Thoracic aorta (tissue), 2 donors: ENCODE measurements at regions not wholly inside any gene's neighbourhood (a gene's known extent, or its start where the extent isn't known, plus 50 kb on each side); places are given as distances from the start of the nearest gene placed in this dataset.

Source experiments
- ATAC-seq: fragments of 150-250 bp; one replicate; pipeline ENCODE4 v1.8.0; 2017; ENCODE audit warnings: low read depth; ENCODE audit not compliant: insufficient number of reproducible peaks, low FRiP score
- DNase-seq: peaks from one replicate; pipeline ENCODE4 v3.0.0-alpha.2; 2020; ENCODE audit warnings: low spot score
- H3K27ac ChIP-seq, 2 donors: fragments of 200-600 bp; sonication (generic); 1 replicate in 1 of 2; 2 replicates in 1 of 2; pipeline ENCODE4 v1.5.1; 2016; ENCODE audit warnings: mild to moderate bottlenecking in 2 of 2, moderate library complexity in 2 of 2
- H3K27me3 ChIP-seq: fragments of 200-600 bp; sonication (generic); replicated peaks from 2 replicates; pipeline ENCODE4 v1.6.0; 2016; ENCODE audit warnings: mild to moderate bottlenecking; ENCODE audit not compliant: insufficient read depth
- H3K36me3 ChIP-seq: fragments of 200-600 bp; sonication (generic); one replicate; pipeline ENCODE4 v1.5.1; 2016
- H3K4me1 ChIP-seq, 2 donors: fragments of 200-600 bp; sonication (generic); 1 replicate in 1 of 2; 2 replicates in 1 of 2; pipeline versions ENCODE4 v1.5.1 to v1.6.0; 2016; ENCODE audit warnings: low read depth in 2 of 2, mild to moderate bottlenecking in 1 of 2; ENCODE audit not compliant: control insufficient read depth in 1 of 2
- H3K4me3 ChIP-seq: fragments of 200-600 bp; sonication (generic); 2 replicates; pipeline ENCODE4 v1.5.1; 2016; ENCODE audit warnings: mild to moderate bottlenecking
- H3K9me3 ChIP-seq: fragments of 200-600 bp; sonication (generic); 2 replicates; pipeline ENCODE4 v1.5.1; 2016
- CTCF ChIP-seq: fragments of 200-600 bp; sonication (generic); IDR thresholded peaks from one replicate; pipeline ENCODE4 v1.5.1; 2019; ENCODE audit warnings: antibody characterized with exemption

GRCh38 chr2:114049826-114050225, 159.9 kb downstream of the ACTR3 start:
- Histone ChIP-seq H3K4me1 (no peaks in the 10 kb centered on the region), H3K27ac (no peak overlapping the region), H3K36me3 (no peaks in the 10 kb centered on the region), H3K4me3 (no peak overlapping the region), H3K27me3 (no peaks in the 10 kb centered on the region), H3K9me3 (no peaks in the 10 kb centered on the region)
- no peak for TF ChIP-seq CTCF
- no peak for ATAC-seq
- DNase-seq = no peak

GRCh38 chr2:114056294-114057143, 166.6 kb downstream of the ACTR3 start:
- no peak overlapping the region for H3K4me3 ChIP-seq
- ATAC-seq = no peak
- no peak for TF ChIP-seq CTCF
- DNase-seq = no peak
- no peaks in the 10 kb centered on the region for H3K4me1 ChIP-seq
- H3K27me3 ChIP-seq = no peaks in the 10 kb centered on the region
- no peaks in the 10 kb centered on the region for H3K9me3 ChIP-seq
- no peaks in the 10 kb centered on the region for H3K36me3 ChIP-seq
- H3K27ac ChIP-seq = no peak overlapping the region

GRCh38 chr2:114057638-114058037, 167.7 kb downstream of the ACTR3 start:
- H3K9me3 ChIP-seq = no peaks in the 10 kb centered on the region
- no peaks in the 10 kb centered on the region for H3K4me1 ChIP-seq
- TF ChIP-seq CTCF = no peak
- no peaks in the 10 kb centered on the region for H3K27me3 ChIP-seq
- DNase-seq (no peak), ATAC-seq (no peak)
- no peak overlapping the region for H3K27ac ChIP-seq
- H3K4me3 ChIP-seq = no peak overlapping the region
- no peaks in the 10 kb centered on the region for H3K36me3 ChIP-seq

- Histone ChIP-seq H3K27ac (no peak overlapping the region), H3K36me3 (no peaks in the 10 kb centered on the region), H3K27me3 (no peaks in the 10 kb centered on the region), H3K4me3 (no peak overlapping the region), H3K4me1 (no peaks in the 10 kb centered on the region), H3K9me3 (no peaks in the 10 kb centered on the region)
- DNase-seq (no peak), ATAC-seq (no peak)
- no peak for TF ChIP-seq CTCF
These were observed 171.7 kb downstream of the ACTR3 start for GRCh38 chr2:114061566-114062098.

GRCh38 chr2:114063346-114063745, 173.5 kb downstream of the ACTR3 start:
- ATAC-seq (no peak), DNase-seq (no peak)
- no peaks in the 10 kb centered on the region for H3K4me1 ChIP-seq
- no peaks in the 10 kb centered on the region for H3K9me3 ChIP-seq
- TF ChIP-seq CTCF = no peak
- no peaks in the 10 kb centered on the region for H3K36me3 ChIP-seq
- no peaks in the 10 kb centered on the region for H3K27me3 ChIP-seq
- no peak overlapping the region for H3K27ac ChIP-seq
- H3K4me3 ChIP-seq = no peak overlapping the region
